IMR-90 (cell line): ENCODE measurements at regions not wholly inside any gene's neighbourhood (a gene's known extent, or its start where the extent isn't known, plus 50 kb on each side); places are given as distances from the start of the nearest gene placed in this dataset.

Source experiments
- ATAC-seq: fragments of 200-7000 bp; cut with Tn5 transposase; 2 replicates; pipeline ENCODE4 v1.9.1; 2020; ENCODE audit warnings: low read depth, mild to moderate bottlenecking, moderate library complexity
- BruUV-seq: library from RNA; stranded (reverse); fragments of 400-500 nt; replicated peaks from 2 replicates; lab custom pipeline; 2021; lab: Mats Ljungman, UMichigan
- CTCF ChIA-PET: fragments of 300-600 bp; formaldehyde crosslinking; extraction: SDS; loops from one replicate; lab custom pipeline; 2021; ENCODE audit warnings: antibody characterized with exemption; lab: Yijun Ruan, JAX
- POLR2A ChIA-PET: fragments of 300-600 bp; sonication (Branson Sonifier 250); formaldehyde crosslinking; loops from one replicate; lab custom pipeline; 2022; ENCODE audit warnings: antibody characterized with exemption; ENCODE audit not compliant: unreplicated experiment; lab: Charles Lee
- DNase-seq: peaks from one replicate; pipeline ENCODE4 v3.0.0; 2013
- H2AFZ ChIP-seq: replicated peaks from 2 replicates; pipeline ENCODE3; 2013; ENCODE audit warnings: low read length, mild to moderate bottlenecking; ENCODE audit not compliant: poor library complexity
- H2AK5ac ChIP-seq: 2 replicates; pipeline ENCODE4 v1.6.1; 2013; ENCODE audit warnings: low read depth, low read length, inconsistent platforms
- H2AK9ac ChIP-seq: replicated peaks from 2 replicates; pipeline ENCODE3; 2013; ENCODE audit warnings: mild to moderate bottlenecking, low read depth, low read length, moderate library complexity; ENCODE audit not compliant: poor library complexity
- H2BK120ac ChIP-seq: 2 replicates; pipeline ENCODE4 v1.6.1; 2013; ENCODE audit warnings: low read depth, low read length, inconsistent platforms
- H2BK15ac ChIP-seq: 3 replicates; pipeline ENCODE4 v1.6.1; 2013; ENCODE audit warnings: low read depth, low read length, inconsistent platforms
- H2BK20ac ChIP-seq: 2 replicates; pipeline ENCODE4 v1.6.1; 2013; ENCODE audit warnings: low read depth, mild to moderate bottlenecking, inconsistent platforms, low read length, moderate library complexity
- H2BK5ac ChIP-seq: 2 replicates; pipeline ENCODE4 v1.6.1; 2013; ENCODE audit warnings: mild to moderate bottlenecking, low read depth, low read length, inconsistent platforms; ENCODE audit not compliant: poor library complexity, severe bottlenecking
- H3K14ac ChIP-seq: replicated peaks from 2 replicates; pipeline ENCODE4 v1.6.1; 2013; ENCODE audit warnings: low read depth, low read length, inconsistent platforms
- H3K18ac ChIP-seq: 2 replicates; pipeline ENCODE4 v1.6.1; 2013; ENCODE audit warnings: low read depth, low read length, control low read depth
- H3K23ac ChIP-seq: 2 replicates; pipeline ENCODE4 v1.6.1; 2013; ENCODE audit warnings: low read depth, low read length, inconsistent platforms
- H3K27ac ChIP-seq: 2 replicates; pipeline ENCODE4 v1.5.1; 2013; ENCODE audit warnings: mild to moderate bottlenecking, control low read depth, low read length; ENCODE audit not compliant: insufficient read depth
- H3K27me3 ChIP-seq: 2 replicates; pipeline ENCODE4 v1.6.1; 2013; ENCODE audit warnings: low read length; ENCODE audit not compliant: control insufficient read depth, insufficient read depth
- H3K36me3 ChIP-seq: 2 replicates; pipeline ENCODE4 v1.6.1; 2013; ENCODE audit warnings: low read length, mixed read lengths; ENCODE audit not compliant: control insufficient read depth, insufficient read depth
- H3K4ac ChIP-seq: 2 replicates; pipeline ENCODE4 v1.6.1; 2013; ENCODE audit warnings: low read depth, low read length, inconsistent platforms
- H3K4me1 ChIP-seq: 2 replicates; pipeline ENCODE4 v1.6.1; 2013; ENCODE audit warnings: low read length, mixed read lengths; ENCODE audit not compliant: control insufficient read depth, insufficient read depth
- H3K4me2 ChIP-seq: 2 replicates; pipeline ENCODE4 v1.6.1; 2013; ENCODE audit warnings: low read depth, mild to moderate bottlenecking, control low read depth, low read length, moderate library complexity
- H3K4me3 ChIP-seq: 2 replicates; pipeline ENCODE4 v1.5.1; 2013; ENCODE audit warnings: low read depth, mild to moderate bottlenecking, control low read depth, low read length, moderate library complexity; ENCODE audit not compliant: insufficient read depth
- H3K56ac ChIP-seq: 2 replicates; pipeline ENCODE4 v1.6.1; 2013; ENCODE audit warnings: low read length, inconsistent platforms; ENCODE audit not compliant: insufficient read depth; ENCODE audit errors: extremely low read depth
- H3K79me1 ChIP-seq, 2 experiments: 2 replicates each; pipeline ENCODE4 v1.6.1; 2013; ENCODE audit warnings: low read length in 2 of 2, inconsistent platforms in 1 of 2, low read depth in 1 of 2
- H3K9ac ChIP-seq: 2 replicates; pipeline ENCODE4 v1.6.1; 2013; ENCODE audit warnings: low read depth, low read length, control low read depth
- H3K9me1 ChIP-seq: 2 replicates; pipeline ENCODE4 v1.6.1; 2013; ENCODE audit warnings: low read length, inconsistent platforms; ENCODE audit not compliant: insufficient read depth
- H3K9me3 ChIP-seq: 2 replicates; pipeline ENCODE4 v1.6.1; 2013; ENCODE audit warnings: low read length; ENCODE audit not compliant: control insufficient read depth, insufficient read depth
- H4K20me1 ChIP-seq: 2 replicates; pipeline ENCODE4 v1.6.1; 2013; ENCODE audit warnings: low read length, inconsistent platforms; ENCODE audit not compliant: insufficient read depth
- H4K5ac ChIP-seq: 2 replicates; pipeline ENCODE4 v1.6.1; 2013; ENCODE audit warnings: mild to moderate bottlenecking, low read depth, low read length, control low read depth
- H4K8ac ChIP-seq, 2 experiments: 2 replicates each; pipeline ENCODE4 v1.6.1; 2013; ENCODE audit warnings: low read depth in 2 of 2, low read length in 2 of 2, control low read depth in 1 of 2, inconsistent platforms in 1 of 2
- H4K91ac ChIP-seq: 2 replicates; pipeline ENCODE4 v1.6.1; 2013; ENCODE audit warnings: low read depth, low read length, inconsistent platforms; ENCODE audit not compliant: insufficient read depth
- BHLHE40 ChIP-seq: fragments of 150-350 bp; IDR thresholded peaks from 2 replicates; pipeline ENCODE4 v1.6.1; 2016; ENCODE audit warnings: mild to moderate bottlenecking, low read depth, low read length
- MAFK ChIP-seq: IDR thresholded peaks from 2 replicates; pipeline ENCODE4 v1.6.1; 2012; ENCODE audit warnings: low read depth, low read length, improper control_type of control experiment
- MXI1 ChIP-seq: IDR thresholded peaks from 2 replicates; pipeline ENCODE4 v1.6.1; 2012; ENCODE audit warnings: low read depth, mild to moderate bottlenecking, low read length, moderate library complexity, borderline replicate concordance
- POLR2A ChIP-seq: IDR thresholded peaks from 2 replicates; pipeline ENCODE4 v1.6.1; 2012; ENCODE audit warnings: mild to moderate bottlenecking, low read depth, low read length
- RAD21 ChIP-seq: IDR thresholded peaks from 2 replicates; pipeline ENCODE4 v1.6.1; 2012; ENCODE audit warnings: low read length, improper control_type of control experiment
- RCOR1 ChIP-seq: IDR thresholded peaks from 2 replicates; pipeline ENCODE4 v1.6.1; 2012; ENCODE audit warnings: mild to moderate bottlenecking, low read length, improper control_type of control experiment; ENCODE audit not compliant: insufficient replicate concordance
- WGBS, 2 experiments: methylation state at CpG; one replicate each; pipeline versions ENCODE4 v1.1.5 to v1.1.7; 2013; ENCODE audit warnings: missing lambda C conversion rate in 2 of 2; ENCODE audit not compliant: insufficient read length in 1 of 2; ENCODE audit errors: extremely low coverage in 2 of 2; 5-methylcytosine and 5-hydroxymethylcytosine counted together
- dilution Hi-C: fragments of 300-500 bp; cut with HindIII; formaldehyde crosslinking; loops from one replicate; pipeline ENCODE4 v1.14.3; 2018; ENCODE audit warnings: low sequenced_read_pairs; ENCODE audit not compliant: unreplicated experiment
- in situ Hi-C: fragments of 300-500 bp; cut with MboI; formaldehyde crosslinking; loops from 3 replicates; pipeline ENCODE4 v1.14.3; 2019; ENCODE audit warnings: low sequenced_read_pairs, inconsistent platforms, mixed read lengths
- intact Hi-C: fragments of 100-400 bp; cut with micrococcal nuclease; formaldehyde crosslinking; loops from 2 replicates; pipeline ENCODE4 v1.10.0; 2022
- TF ChIP-seq, protein P1 (sequence below): fragments of 150-350 bp; IDR thresholded peaks from 2 replicates; pipeline ENCODE4 v1.6.1; 2016; ENCODE audit warnings: low read depth, mild to moderate bottlenecking, low read length, moderate library complexity, borderline replicate concordance

DNA sequence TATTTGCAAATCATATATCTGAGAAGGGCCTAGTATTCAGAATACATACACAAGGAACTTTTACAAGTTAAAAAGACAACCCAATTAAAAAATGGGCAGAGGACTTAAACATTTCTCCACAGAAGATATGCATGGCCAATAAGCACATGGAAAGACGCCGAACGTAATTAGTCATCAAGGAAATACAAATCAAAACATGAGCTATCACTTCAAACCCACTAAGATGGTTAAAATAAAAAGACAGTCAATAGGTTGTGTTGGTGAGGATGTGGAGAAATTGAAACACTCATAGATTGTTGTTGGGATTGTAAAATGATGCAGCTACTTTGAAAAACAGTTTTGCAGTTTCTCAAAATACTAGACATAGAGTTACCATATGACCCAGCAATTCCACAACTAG lies 61.2 kb upstream of the NEO1 start:
- dilution Hi-C loops (no loop called here), intact Hi-C loops (no loop called here), in situ Hi-C loops (no loop called here)
- H4K91ac ChIP-seq, result no peak overlapping the region
- no peak overlapping the region for H3K9ac ChIP-seq
- no peak overlapping the region for H3K27ac ChIP-seq
- H2BK120ac ChIP-seq, result peak overlapping the region; percentile 25; the same call in 1 of the 2 replicates
- H2BK20ac ChIP-seq, result peak overlapping the region; percentile 27; the same call in 1 of the 2 replicates
- H4K5ac ChIP-seq, result peak overlapping the region; percentile 20; the same call in 1 of the 2 replicates
- no peaks in the 10 kb centered on the region for H4K20me1 ChIP-seq
- no peak overlapping the region for H3K56ac ChIP-seq
- H4K8ac ChIP-seq, result no peak overlapping the region
- H3K18ac ChIP-seq, result peak overlapping the region; percentile 60; the same call in 1 of the 2 replicates
- H3K27me3 ChIP-seq, result no peaks in the 10 kb centered on the region
- H3K9me1 ChIP-seq, result no peaks in the 10 kb centered on the region; the same call in 1 of the 2 replicates
- no peak overlapping the region for H2BK15ac ChIP-seq
- ChIA-PET POLR2A (no interaction called here), CTCF (no interaction called here)
- peaks cover 8% of the 10 kb centered on the region for H3K4me1 ChIP-seq
- WGBS, 2 experiments, result no CpG with 5 or more reads among the region's 3 CpGs
- H3K14ac ChIP-seq, result no peak overlapping the region
- no peaks in the 10 kb centered on the region for H3K79me1 ChIP-seq
- DNase-seq (peak; percentile 40), ATAC-seq (no peak)
- H2AFZ ChIP-seq, result no peak overlapping the region
- no peak overlapping the region for H3K4me3 ChIP-seq
- no peak for TF ChIP-seq POLR2A
- no peak for TF ChIP-seq MXI1
- no peak for TF ChIP-seq RCOR1
- TF ChIP-seq MAFK, result no peak
- no peak for TF ChIP-seq BHLHE40
- TF ChIP-seq, protein P1, sequence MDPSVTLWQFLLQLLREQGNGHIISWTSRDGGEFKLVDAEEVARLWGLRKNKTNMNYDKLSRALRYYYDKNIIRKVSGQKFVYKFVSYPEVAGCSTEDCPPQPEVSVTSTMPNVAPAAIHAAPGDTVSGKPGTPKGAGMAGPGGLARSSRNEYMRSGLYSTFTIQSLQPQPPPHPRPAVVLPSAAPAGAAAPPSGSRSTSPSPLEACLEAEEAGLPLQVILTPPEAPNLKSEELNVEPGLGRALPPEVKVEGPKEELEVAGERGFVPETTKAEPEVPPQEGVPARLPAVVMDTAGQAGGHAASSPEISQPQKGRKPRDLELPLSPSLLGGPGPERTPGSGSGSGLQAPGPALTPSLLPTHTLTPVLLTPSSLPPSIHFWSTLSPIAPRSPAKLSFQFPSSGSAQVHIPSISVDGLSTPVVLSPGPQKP, result no peak
- TF ChIP-seq RAD21, result no peak
- H2BK5ac ChIP-seq, result peak overlapping the region; percentile 87
- H3K9me3 ChIP-seq, result no peaks in the 10 kb centered on the region
- BruUV-seq, result no TSS peak
- no peak overlapping the region for H3K4ac ChIP-seq
- no peak overlapping the region for H2AK9ac ChIP-seq
- H3K4me2 ChIP-seq, result no peak overlapping the region
- no peak overlapping the region for H3K23ac ChIP-seq
- no peaks in the 10 kb centered on the region for H3K36me3 ChIP-seq
- H2AK5ac ChIP-seq, result no peak overlapping the region
